ENCODE measurements at regions not wholly inside any gene's neighbourhood (a gene's known extent, or its start where the extent isn't known, plus 50 kb on each side); places are given as distances from the start of the nearest gene placed in this dataset.
A peak's percentile ranks its signal among the peaks of the same experiment; 100 is the strongest.

DNA sequence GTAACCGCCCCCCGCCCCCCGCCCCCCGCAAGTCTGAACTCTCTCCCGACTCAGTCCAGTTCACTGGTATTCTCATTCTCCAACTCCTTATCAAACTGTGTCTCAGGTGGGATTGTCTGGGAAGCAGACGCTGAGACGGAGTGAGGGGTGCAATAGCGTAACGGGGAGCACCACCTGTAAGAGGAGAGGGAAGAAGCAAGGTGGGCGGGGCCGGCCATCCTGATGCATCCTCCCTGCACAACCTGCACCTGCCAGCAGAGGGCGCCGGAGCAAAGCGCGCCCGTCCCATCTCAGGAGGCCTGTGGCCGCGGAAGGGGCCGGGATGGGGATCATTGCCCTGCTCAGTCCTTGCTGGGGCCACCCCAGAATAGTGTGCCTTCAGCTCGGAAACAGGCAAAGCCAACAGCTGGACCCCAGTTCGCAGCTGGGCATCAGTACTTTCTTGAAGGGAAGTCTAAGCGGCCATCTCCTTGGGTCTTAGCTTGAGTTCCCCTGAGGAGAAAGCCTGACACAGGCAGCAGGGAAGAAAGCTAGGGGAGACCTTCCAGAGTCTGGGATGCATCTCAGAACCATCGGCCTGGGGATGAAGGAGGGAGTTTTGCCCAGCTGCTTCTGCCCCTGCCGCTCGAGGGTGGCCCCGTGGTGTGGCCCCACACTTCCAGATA is 208.0 kb downstream of the TFCP2L1 start:
- no peaks in the 10 kb centered on the region for H3K4me1 ChIP-seq (ENCODE audit: control insufficient read depth, insufficient read depth, low read length)
- Mint-ChIP-seq H3K36me3 (ENCODE audit: low read depth) (no peaks in the 10 kb centered on the region), H3K4me3 (peak overlapping the region; percentile 23), H3K4me1 (peaks cover 8% of the 10 kb centered on the region), H3K27ac (no peak overlapping the region), H3K27me3 (ENCODE audit: insufficient read depth) (peaks cover 71% of the 10 kb centered on the region), H3K9me3 (no peaks in the 10 kb centered on the region)
- H3K9ac ChIP-seq (ENCODE audit: extremely low read depth, low read length, poor library complexity, severe bottlenecking) = no peak overlapping the region
- H3K27me3 ChIP-seq (ENCODE audit: control insufficient read depth, insufficient read depth, low read length, poor library complexity, severe bottlenecking) = peaks cover 35% of the 10 kb centered on the region
- no peaks in the 10 kb centered on the region for H3K9me3 ChIP-seq (ENCODE audit: control insufficient read depth, low read length)
- DNase-seq = peak; percentile 97
- H3K4me3 ChIP-seq (ENCODE audit: low read length) = no peak overlapping the region
- no peaks in the 10 kb centered on the region for H3K36me3 ChIP-seq (ENCODE audit: control insufficient read depth, insufficient read depth, low read length)
- H3K27ac ChIP-seq (ENCODE audit: low read depth, low read length) = no peak overlapping the region
- 35 to 59% methylated on average over 2 to 26 of the region's 26 CpGs for WGBS, 2 experiments (ENCODE audit: insufficient coverage in 1 of 2, insufficient read length in 1 of 2)
- TF ChIP-seq CTCF (conservative IDR thresholded peaks at IDR 0.05) = peak; percentile 98

DNA sequence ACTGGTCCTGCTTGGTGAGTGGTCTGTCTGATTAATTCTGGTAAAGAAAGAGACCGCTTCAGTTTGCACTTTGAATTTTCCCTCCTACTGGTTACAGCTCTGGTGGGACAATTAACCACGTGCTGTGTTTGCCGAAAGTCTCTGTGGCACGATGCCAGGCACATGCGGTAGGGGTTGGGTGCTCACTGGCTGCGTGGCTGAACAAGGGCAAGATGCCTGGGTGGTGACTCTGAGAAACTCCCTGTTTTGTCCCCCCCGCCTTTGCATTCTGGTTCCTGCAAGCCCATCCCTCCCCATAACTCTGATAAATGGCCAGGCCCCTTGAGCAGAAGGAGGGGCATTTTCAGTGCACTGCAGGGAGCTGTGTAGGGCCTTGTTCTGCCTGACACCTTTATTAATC is 206.1 kb downstream of the TFCP2L1 start:
- H3K36me3 Mint-ChIP-seq (ENCODE audit: low read depth) = no peaks in the 10 kb centered on the region

DNA sequence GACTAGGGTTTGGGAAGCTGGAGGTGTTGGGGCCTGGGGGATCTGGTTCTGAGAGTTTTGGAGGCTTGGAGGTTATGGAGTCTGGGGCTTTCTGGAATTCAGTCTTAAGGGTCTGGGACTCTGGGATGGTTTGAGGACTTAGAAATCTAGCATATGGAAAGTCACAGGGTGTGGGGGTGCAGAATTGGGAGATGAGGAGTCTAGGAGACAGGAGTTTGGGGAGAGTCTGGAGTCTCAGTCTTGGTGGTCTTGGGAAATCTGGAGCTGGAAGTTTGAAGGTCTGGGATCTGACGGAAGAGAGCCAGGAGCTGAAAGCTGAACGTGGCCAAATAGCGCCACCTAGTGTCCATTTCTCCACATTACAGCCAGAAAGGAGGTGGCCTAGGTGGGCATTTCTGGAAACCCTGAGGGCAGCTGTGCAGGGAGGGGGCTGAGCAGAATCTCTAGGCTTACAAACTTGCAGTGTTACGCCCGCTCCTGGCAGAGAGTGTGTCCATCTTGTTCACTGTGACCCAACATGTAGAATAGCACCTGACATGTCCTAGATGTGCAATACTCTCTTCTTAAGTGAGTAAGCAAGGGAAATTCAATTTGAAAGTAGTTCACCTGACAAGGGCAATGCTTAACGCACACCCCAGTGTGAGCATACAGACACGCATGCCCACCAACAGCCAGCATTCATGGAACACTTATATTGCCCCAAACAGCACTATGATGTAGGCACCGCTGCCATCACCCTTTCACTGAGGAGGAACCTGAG is 204.8 kb downstream of the TFCP2L1 start:
- peak; percentile 94 for DNase-seq
- Histone ChIP-seq H3K36me3 (ENCODE audit: control insufficient read depth, insufficient read depth, low read length) (no peaks in the 10 kb centered on the region), H3K4me1 (ENCODE audit: control insufficient read depth, insufficient read depth, low read length) (no peaks in the 10 kb centered on the region), H3K9me3 (ENCODE audit: control insufficient read depth, low read length) (no peaks in the 10 kb centered on the region), H3K27ac (ENCODE audit: low read depth, low read length) (no peak overlapping the region), H3K9ac (ENCODE audit: extremely low read depth, low read length, poor library complexity, severe bottlenecking) (no peak overlapping the region), H3K4me3 (ENCODE audit: low read length) (no peak overlapping the region), H3K27me3 (ENCODE audit: control insufficient read depth, insufficient read depth, low read length, poor library complexity, severe bottlenecking) (peaks cover 31% of the 10 kb centered on the region)
- Mint-ChIP-seq H3K4me3 (no peak overlapping the region), H3K27ac (no peak overlapping the region), H3K36me3 (ENCODE audit: low read depth) (no peaks in the 10 kb centered on the region), H3K27me3 (ENCODE audit: insufficient read depth) (peaks cover 62% of the 10 kb centered on the region), H3K9me3 (no peaks in the 10 kb centered on the region), H3K4me1 (peaks cover 10% of the 10 kb centered on the region)
- 36 to 50% methylated on average over 6 to 8 of the region's 8 CpGs for WGBS, 2 experiments (ENCODE audit: insufficient coverage in 1 of 2, insufficient read length in 1 of 2)
- TF ChIP-seq CTCF (conservative IDR thresholded peaks at IDR 0.05) = peak; percentile 93

More for the DNA sequence above, 206.1 kb downstream of the TFCP2L1 start:
- no peaks in the 10 kb centered on the region for H3K9me3 Mint-ChIP-seq
- Histone ChIP-seq H3K36me3 (ENCODE audit: control insufficient read depth, insufficient read depth, low read length) (no peaks in the 10 kb centered on the region), H3K4me3 (ENCODE audit: low read length) (no peak overlapping the region), H3K9me3 (ENCODE audit: control insufficient read depth, low read length) (no peaks in the 10 kb centered on the region), H3K4me1 (ENCODE audit: control insufficient read depth, insufficient read depth, low read length) (no peaks in the 10 kb centered on the region), H3K27me3 (ENCODE audit: control insufficient read depth, insufficient read depth, low read length, poor library complexity, severe bottlenecking) (peaks cover 31% of the 10 kb centered on the region), H3K9ac (ENCODE audit: extremely low read depth, low read length, poor library complexity, severe bottlenecking) (no peak overlapping the region), H3K27ac (ENCODE audit: low read depth, low read length) (no peak overlapping the region)
- TF ChIP-seq CTCF (conservative IDR thresholded peaks at IDR 0.05) = no peak
- peaks cover 66% of the 10 kb centered on the region for H3K27me3 Mint-ChIP-seq (ENCODE audit: insufficient read depth)
- no peak overlapping the region for H3K4me3 Mint-ChIP-seq
- 81 to 86% methylated on average over 7 of the region's 7 CpGs for WGBS, 2 experiments (ENCODE audit: insufficient coverage in 1 of 2, insufficient read length in 1 of 2)
- no peak for DNase-seq
- no peak overlapping the region for H3K27ac Mint-ChIP-seq
- peaks cover 8% of the 10 kb centered on the region for H3K4me1 Mint-ChIP-seq
